Vagina (tissue), 2 donors: ENCODE measurements at regions not wholly inside any gene's neighbourhood (a gene's known extent, or its start where the extent isn't known, plus 50 kb on each side); places are given as distances from the start of the nearest gene placed in this dataset.

Source experiments
- POLR2A ChIP-seq, 2 donors: fragments of 450-650 bp; IDR thresholded peaks; one replicate each; pipeline ENCODE4 v1.6.1; 2017; ENCODE audit warnings: antibody characterized with exemption in 2 of 2, mild to moderate bottlenecking in 2 of 2, moderate library complexity in 2 of 2
- TF ChIP-seq, protein P1 (sequence below), 3 experiments: fragments of 450-650 bp in 2 of 3; fragments of 200-600 bp in 1 of 3; sonication (generic) in 1 of 3; IDR thresholded peaks; one replicate each; pipeline ENCODE4 v1.5.1; 2017 to 2019; ENCODE audit warnings: antibody characterized with exemption in 3 of 3, mild to moderate bottlenecking in 2 of 3, moderate library complexity in 2 of 3

- TF ChIP-seq, protein P1, sequence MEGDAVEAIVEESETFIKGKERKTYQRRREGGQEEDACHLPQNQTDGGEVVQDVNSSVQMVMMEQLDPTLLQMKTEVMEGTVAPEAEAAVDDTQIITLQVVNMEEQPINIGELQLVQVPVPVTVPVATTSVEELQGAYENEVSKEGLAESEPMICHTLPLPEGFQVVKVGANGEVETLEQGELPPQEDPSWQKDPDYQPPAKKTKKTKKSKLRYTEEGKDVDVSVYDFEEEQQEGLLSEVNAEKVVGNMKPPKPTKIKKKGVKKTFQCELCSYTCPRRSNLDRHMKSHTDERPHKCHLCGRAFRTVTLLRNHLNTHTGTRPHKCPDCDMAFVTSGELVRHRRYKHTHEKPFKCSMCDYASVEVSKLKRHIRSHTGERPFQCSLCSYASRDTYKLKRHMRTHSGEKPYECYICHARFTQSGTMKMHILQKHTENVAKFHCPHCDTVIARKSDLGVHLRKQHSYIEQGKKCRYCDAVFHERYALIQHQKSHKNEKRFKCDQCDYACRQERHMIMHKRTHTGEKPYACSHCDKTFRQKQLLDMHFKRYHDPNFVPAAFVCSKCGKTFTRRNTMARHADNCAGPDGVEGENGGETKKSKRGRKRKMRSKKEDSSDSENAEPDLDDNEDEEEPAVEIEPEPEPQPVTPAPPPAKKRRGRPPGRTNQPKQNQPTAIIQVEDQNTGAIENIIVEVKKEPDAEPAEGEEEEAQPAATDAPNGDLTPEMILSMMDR (IDR thresholded peaks at IDR 0.05) = no peak
- no peak for TF ChIP-seq POLR2A (IDR thresholded peaks at IDR 0.05)
Observed at GRCh38 chr2:9114458-9114857, 92.2 kb upstream of the ASAP2 start.
